COLO668 (cell line): ENCODE measurements at regions not wholly inside any gene's neighbourhood (a gene's known extent, or its start where the extent isn't known, plus 50 kb on each side); places are given as distances from the start of the nearest gene placed in this dataset.

Experiments
- DNase-seq: peaks from one replicate; lab custom pipeline; 2025; ENCODE audit not compliant: unreplicated experiment; lab: John Stamatoyannopoulos, UW

DNA sequence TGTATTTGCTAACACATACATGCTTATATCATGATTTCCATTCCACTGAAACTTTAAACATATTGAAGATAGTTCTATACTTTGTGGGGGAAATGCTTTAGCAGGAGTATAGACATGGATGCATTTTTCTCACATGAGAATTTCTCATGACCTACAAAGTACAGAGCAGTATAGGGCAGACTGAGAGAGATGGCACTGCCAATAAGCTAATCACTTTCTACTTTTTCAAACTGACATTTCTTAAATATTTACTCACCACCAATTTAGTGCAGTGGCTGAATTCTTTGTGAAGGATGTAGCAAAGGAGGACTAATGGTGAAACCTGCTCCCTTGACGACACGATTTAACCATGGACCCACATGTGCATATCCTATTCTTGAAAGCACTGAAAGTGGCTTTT is 923.5 kb downstream of the ADGRL2 start:
- no peak for DNase-seq

DNA sequence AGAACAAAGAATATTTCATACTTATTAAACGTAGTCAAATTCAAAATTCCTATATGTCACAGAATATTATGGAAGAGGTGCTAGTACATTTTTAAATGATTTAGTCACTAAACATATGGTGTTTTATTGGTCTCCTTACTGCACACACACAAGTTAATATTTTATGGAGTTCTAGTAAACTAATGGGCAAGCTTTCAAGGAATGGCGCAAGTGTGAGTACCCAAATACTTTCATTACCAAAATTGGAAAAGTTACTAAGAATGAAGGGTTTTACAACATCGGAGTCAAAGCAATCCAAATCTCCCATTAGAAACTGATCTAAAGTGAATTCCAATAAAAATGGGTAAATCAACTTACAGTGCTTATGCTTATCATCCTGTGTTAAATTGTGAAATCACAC is 921.9 kb downstream of the ADGRL2 start:
- DNase-seq = no peak

DNA sequence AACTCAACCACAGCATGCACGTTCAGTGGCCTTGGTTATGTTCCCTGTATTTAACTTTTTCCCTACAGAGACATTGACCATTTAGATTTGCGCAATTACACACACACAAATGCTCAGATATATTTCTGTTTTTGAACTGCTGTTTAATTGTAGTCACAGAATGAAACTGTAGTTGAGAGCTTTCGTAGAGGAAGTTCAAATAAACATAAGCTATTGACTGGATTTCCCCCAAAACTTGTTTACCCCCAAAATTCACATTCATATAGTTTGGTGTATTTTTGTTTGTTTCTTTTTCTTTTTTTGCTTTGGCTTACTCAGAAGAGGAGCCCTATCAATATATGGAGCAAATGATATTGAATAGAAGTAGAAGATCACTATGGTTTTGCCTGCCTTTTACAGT is 921.0 kb downstream of the ADGRL2 start:
- no peak for DNase-seq

DNA sequence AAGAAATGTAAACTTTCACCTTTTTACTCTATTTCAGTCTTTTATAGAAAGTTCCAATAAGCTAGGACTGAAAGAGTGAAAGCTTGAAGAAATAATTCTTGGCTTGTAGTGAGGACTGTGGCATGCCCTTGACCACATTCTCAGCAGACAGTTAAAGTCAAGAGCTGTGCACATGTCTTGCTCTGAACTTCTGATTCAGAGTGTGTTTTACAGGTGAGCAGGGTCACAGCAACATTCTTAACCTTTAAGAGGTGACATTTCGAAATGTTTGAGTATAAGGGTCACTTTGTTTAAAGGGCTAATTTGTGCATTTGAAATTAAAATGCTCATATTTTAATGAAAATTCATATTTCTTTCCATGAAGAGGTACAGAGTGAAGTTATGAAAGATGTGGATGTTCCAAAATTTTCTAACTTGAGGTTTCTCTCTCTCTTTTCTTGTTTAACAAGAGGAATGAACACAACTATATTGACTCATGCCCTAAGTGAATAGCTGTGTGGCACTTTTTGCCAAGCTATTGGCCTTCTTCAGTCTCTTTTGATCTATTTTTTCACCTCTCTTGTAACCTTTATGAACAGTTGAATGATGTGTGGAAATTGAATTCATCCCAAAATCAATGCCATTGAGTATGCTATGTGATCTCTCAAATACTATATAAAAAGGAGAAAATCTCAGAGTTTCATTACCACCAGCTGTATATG is 918.1 kb downstream of the ADGRL2 start:
- no peak for DNase-seq

DNA sequence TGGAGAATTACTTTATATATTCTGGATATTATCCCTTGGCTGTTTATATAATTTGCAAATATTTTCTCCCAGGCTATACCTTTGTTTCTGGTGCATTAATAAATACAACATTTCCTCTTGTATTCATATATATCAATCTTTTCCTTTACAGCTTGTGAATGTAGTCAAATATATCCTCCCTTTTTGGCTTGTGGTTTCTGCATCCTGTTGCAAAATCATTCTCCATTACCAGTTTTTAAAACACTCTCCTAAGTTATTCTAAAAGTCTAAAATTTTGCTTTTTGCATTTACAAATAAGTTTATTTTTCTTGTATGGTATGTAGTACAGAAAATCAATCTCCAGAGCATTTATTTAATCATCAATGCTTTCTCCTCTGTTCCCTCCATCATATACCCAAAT is 909.4 kb downstream of the ADGRL2 start:
- DNase-seq = no peak

DNA sequence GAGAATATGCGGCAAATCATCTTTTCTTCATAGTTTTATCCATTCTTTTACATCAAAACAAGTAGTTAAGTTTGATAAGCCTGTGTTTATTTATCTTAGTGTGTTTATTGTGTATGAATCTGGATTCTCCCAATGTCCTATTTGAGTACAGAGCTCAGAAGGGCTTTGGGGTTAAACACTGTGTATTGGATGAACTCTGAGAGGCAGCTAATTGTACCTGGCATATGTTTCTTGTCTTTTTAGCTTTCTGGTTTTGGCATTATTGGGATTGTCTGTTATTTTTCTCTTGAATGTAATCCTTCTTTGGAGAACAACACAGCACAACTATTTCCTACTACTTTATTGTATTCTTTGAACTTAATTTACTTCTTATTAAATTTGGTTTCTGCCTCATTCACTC is 906.9 kb downstream of the ADGRL2 start:
- no peak for DNase-seq

DNA sequence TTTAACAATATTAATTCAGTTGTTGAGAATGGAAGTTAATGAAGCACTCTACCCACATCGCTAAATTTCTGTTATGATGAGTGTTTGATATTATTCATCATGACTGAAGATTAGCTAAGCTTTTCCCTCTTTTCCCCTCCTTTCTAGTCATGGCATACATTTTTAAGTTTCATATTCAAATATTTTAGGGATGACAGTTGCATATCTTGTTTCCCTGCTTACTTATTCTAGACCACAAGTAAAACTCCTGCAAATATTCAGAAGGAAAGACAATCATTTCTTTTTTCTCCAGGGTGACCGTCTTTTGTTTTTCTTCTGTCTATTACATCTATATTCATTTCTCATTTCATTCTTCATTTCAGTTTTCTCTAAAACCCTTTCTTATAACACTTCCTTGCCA is 906.0 kb downstream of the ADGRL2 start:
- DNase-seq = no peak

DNA sequence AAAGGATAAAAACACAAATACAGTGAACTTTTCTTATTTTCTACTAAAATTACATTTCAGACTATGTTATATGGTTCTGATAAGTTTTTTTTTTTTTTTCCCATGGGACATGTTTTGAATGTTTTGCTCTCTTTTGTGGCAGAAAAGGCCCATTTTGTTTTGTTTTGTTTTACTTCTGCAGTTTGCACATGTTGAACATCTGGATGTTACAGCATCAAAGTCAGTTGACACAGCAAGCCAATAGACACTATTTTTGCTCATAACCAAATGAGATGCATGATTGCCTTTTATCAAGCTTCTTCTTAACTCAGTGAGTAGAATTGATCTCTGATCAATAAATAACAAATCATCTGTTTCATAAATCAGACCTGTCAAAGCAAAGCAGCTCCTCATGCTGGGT is 904.2 kb downstream of the ADGRL2 start:
- no peak for DNase-seq

DNA sequence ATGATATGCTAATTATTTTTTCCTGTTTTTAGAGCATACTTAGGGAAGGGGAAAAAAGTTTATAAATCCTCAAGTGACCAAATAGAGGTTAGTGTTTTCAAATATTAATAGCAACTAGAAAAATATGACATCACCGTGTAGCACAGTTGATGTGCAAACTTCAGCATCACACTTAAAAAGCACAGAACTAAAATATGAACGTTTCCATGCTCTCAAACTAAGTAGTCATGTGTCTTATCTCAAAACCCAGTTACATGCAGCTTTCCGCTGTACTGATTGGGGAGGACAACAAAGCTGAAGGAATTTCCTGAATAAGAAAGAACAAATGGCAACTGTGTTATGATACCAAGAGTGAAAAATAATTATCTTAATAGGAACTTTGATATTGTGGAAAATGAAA is 903.7 kb downstream of the ADGRL2 start:
- no peak for DNase-seq

DNA sequence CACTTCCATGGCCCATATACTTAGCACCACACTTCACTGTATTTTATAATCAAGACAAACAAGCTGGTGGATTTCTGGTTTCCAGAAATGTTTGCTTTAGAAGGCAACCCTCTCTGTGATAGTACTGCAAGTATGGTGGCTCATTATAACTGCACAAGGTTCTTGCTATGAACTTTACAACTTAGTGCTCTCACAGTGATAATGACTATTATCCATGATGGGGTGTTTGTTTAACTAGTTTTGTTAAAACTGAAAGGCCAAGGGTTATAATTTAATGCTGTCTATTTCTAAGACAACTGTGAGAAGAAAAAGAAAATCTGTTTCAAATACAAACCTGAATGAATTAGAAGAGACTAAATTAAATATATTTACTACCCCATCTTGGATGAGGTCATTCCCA is 903.2 kb downstream of the ADGRL2 start:
- DNase-seq = no peak

DNA sequence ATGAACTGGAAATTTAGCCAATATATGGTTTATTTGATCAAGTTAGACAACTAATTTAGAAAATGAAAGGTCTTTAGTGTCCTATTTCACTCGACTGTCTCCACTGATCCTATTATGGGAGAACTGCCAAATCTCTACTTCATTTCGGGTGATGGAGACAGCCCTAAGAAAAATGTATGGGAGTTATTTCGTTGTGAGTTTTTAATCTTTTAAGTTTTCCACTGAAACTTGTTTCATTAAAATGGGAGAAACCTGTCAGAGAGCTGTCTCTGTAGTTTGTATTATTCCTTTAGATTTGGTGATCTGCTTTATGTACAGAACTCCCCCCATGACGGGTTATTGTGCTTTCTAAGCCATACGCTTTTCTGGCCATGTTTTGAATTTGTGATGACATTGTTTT is 899.7 kb downstream of the ADGRL2 start:
- DNase-seq = no peak

DNA sequence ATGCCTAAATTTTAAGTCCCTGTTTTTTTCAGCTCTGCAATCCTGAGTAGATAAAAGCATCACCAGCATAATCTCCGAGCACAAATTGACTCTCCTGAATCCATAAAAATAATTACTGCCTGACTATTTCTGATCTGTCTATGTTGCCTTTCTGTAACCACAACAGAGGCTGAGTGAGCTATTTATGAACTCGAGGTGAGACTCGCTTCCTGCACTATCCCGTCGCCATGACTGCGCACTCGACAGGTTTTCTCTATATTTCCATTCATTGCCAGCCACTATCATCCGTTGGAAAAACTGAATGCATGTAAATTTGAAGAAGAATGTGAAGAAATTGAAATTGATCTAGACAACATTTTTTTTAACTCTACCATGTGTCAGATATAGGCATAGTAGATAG is 897.2 kb downstream of the ADGRL2 start:
- no peak for DNase-seq

DNA sequence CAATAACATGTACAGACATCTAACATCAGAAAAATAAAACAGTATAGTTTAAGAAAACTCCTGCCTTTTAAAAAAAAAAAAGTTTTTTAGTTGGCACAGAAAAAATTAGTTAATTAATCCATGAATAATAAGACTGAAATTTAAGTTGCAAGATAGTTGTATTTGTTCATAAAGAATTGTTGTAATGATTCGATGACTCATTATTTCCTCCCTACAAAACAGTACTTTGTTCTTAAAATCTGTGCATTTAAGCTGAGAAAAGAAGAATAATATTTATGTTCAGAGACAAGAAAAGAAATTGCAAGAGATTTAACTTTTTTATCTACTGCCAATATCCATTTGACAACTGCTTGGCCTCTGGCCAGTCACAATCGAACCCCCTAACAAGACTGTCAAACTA is 894.7 kb downstream of the ADGRL2 start:
- no peak for DNase-seq

DNA sequence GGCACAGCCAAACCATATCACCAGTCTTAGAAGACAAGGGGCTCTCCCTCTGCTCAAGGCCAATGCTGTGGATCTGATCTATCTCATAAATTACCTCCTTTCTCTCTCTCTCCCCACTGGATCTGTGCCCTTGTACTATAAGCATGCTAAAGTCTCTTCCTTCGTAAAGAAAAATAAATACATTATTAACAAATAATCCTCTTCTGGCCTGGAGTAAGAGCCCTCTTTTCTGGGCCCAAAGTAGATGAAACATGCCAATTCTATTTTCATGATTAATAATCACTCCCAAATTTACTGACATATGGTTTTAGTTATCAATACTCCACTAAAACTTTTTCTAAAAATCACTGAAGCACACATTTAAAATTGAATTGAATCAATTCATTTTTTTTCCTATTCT is 889.7 kb downstream of the ADGRL2 start:
- DNase-seq = no peak

DNA sequence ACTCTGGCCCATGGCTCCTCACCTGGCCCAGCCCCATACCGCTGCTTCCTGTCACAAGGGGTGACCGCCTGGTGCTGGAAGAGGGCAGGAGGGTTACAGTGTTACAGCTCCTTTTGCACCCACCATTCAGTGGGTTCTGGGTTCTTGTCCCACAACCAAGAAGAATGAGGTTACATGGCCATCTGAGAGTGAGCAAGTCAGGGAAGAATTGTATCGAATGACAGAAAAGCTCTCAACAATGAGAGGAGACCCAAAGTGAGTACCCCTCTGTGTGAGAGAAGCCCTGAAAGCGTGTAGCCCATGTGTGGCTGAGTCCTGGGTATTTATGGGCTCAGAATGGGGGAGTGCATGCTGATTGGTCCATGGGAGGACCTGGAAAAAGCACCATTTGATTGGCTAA is 888.5 kb downstream of the ADGRL2 start:
- DNase-seq = no peak

DNA sequence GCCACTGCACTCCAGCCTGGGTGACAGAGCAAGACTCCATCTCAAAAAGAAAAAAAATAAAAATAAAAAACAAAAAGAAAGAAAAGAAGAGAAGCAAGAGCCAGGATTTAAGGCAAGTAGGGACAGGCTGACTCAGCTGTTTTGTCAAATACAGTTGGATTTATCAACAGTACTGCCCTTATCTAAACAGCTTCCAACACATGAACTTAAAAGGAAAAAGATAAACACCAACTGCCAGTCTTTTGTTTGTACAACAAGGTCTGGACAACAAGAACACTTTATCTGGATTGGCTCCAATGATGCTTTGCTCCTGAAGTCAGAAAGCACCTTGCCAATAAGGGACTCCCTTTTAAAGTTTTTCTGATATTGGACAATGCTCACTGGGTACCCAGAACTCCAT is 886.0 kb downstream of the ADGRL2 start:
- DNase-seq = no peak

DNA sequence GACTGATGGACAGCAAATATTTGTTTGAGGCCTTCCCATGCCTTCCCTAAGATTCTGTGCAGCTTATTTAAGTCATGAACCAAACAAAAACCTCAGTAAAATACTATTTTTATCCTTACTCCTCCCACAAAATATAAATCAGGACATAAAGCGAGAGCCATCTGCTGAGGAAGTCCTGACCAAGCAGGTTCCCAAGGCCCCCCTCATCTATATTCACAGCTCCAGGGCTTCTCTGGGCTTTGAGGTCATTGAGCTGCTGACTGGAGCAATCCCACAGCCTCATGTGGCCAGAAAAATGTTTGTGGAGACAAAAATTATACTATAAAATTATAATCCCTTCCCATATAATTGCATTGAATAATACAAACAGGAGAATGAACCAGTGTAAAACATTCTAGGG is 846.2 kb downstream of the ADGRL2 start:
- no peak for DNase-seq

DNA sequence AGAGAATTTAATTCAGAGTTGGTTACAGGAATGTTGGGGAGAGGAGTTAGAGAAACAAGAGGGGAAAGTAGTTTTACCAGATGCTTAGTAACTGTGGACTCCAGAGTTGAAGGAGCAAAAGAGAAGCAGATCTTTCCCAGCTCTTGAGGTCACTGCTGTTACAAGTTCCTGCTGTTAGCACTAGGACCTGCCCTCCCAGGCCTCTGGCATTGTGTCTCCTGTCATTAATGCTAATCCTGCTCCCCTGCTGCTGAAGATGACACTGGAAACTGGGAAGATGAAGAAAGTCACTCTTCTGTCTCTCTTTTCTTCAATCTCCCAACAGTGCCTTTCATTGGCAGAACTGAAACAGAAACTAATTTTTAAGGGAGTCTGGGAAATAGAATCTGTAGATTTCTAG is 845.6 kb downstream of the ADGRL2 start:
- DNase-seq = no peak

DNA sequence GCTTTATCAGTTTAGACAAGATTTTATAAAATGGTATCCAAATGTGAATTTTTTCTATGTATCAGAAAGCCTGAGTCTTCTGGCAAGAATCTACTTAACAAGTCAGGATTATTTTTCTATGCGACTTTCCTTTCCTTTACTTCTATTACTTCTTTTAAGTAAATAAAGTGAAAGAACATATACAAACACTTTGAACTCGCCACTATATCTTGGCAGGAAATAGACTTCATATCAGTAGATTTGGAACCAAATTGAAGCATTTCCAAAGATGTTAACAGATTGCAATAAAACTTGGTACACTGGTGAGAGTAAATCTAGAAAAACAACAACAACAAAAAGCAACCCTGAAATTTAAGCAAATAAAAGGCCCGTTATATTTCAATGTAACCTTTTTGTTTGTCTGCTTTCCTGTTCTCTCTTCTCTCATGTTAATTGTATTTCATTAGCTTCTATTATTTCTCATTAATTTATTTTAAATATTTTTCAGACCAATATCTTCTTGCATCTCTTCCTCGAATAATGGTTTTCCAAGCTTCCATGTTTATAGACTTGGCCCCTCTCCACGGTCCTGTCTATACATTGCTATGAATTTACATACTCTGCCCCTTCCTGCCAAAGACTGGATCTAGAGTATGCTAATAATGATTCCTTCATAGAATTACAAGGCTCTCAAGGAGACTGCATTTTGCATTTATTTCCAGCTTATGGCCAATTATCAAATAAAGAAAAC is 843.6 kb downstream of the ADGRL2 start:
- no peak for DNase-seq

DNA sequence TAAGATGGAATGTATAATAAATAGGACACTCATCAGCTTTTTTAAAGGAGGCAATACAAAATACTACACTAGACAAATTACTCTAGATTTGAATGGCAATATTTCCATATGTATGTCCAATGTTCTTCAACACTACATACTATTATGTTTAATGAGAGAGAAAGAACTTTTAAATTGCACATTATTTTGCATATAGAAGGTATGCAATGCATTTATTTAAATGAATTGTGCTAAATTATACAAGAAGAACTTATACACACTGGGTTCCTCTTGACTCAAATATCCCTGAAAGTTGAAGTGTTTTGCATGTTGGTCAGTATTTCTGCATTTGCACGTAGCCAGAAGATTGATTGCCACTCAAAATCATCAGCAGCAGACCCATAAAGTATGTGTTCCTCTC is 839.6 kb downstream of the ADGRL2 start:
- no peak for DNase-seq

DNA sequence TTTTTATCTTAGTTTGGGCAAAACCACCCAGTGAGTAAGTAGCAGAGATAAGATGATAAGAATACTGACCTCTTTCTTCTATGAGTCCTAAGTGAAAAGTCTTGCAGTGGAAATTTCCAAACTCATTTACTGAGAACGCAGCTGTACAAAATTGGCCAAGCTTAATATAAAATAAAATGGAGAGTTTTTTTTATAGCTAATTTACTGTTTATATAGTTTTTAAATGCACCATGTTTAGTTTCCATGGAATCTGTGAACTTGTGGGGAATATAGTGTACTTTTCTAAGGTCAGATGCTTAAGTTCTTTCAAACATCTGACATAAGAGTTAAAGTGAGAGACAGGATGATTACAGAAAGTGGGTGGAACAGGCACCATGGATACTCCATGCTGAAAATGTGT is 833.5 kb downstream of the ADGRL2 start:
- no peak for DNase-seq

DNA sequence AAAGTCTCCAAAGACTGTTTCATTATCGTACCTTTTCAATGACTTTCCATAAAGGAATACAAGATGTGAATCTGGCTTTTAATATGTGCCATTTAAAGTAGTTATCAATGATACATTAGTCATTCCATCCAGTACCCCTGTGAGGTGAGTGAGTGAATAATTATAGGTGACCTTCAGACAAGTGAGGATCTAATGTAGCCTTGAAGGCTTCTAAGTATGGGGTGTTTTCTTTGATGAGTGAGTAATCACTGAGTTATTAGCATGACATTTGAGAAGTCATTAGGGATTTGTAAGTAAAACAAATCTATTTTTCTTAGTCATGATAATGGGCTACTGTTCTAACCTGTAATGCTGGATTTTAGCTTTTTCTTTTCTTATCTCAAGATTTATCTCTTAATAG is 831.4 kb downstream of the ADGRL2 start:
- no peak for DNase-seq

DNA sequence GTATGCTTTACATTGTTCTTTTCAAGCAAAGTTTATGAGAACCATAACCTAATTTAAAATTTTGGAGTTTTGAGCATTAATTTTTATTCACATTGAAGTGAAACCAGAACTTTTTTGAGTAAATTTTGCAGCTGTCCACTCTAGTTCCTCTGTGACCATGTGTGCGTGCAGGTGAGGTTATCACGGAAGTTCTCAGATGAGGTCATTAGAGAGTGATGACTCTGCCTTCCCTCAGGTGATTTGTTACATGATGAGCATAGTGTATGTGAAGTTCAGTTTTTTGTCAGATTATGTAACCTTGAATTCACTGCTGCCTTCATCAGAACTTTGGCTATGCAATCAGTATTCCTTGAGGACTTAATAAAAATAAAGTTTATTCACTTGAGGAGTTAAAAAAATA is 828.2 kb downstream of the ADGRL2 start:
- no peak for DNase-seq
